HepG2 (cell line): ENCODE measurements at regions not wholly inside any gene's neighbourhood (a gene's known extent, or its start where the extent isn't known, plus 50 kb on each side); places are given as distances from the start of the nearest gene placed in this dataset.

Source experiments
- ATAC-seq: fragments of 200-7000 bp; cut with Tn5 transposase; 3 replicates; pipeline ENCODE4 v1.9.1; 2020; ENCODE audit warnings: mild to moderate bottlenecking, moderate library complexity
- BruUV-seq: library from RNA; stranded (reverse); fragments of 400-500 nt; replicated peaks from 2 replicates; lab custom pipeline; 2021; lab: Mats Ljungman, UMichigan
- CTCF ChIA-PET: fragments of 300-600 bp; formaldehyde crosslinking; extraction: SDS; loops from one replicate; lab custom pipeline; 2021; ENCODE audit warnings: low total read pairs, inconsistent platforms, low intra/inter-chr PET ratio; lab: Yijun Ruan, JAX
- POLR2A ChIA-PET: fragments of 350-600 bp; sonication (Branson Sonifier 250); formaldehyde crosslinking; loops from one replicate; lab custom pipeline; 2020; ENCODE audit warnings: antibody characterized with exemption, inconsistent platforms; lab: Yijun Ruan, JAX
- DNase-seq: peaks from one replicate; pipeline ENCODE4 v3.0.0-alpha.2; 2015; ENCODE audit warnings: low spot score
- FAIRE-seq: peaks from 3 replicates; lab custom pipeline; 2011; peaks lifted over from hg19 to GRCh38; lab: Jason Lieb, UNC
- H2AFZ ChIP-seq: one replicate; pipeline ENCODE4 v1.6.1; 2011; ENCODE audit warnings: low read length, inconsistent platforms
- H3K27ac ChIP-seq: fragments of 300-600 bp; 3 replicates; pipeline ENCODE4 v1.8.0; 2011; ENCODE audit warnings: mixed run types, mild to moderate bottlenecking, mixed read lengths, low read length, inconsistent platforms; ENCODE audit not compliant: insufficient read depth; ENCODE audit errors: extremely low read length
- H3K27me3 ChIP-seq, 2 experiments: fragments of 200-600 bp in 1 of 2; 2 replicates in 1 of 2; 3 replicates in 1 of 2; pipeline versions ENCODE4 v1.6.0 to v1.8.0; 2011; ENCODE audit warnings: low read length in 2 of 2, mild to moderate bottlenecking in 2 of 2, moderate library complexity in 2 of 2, inconsistent platforms in 1 of 2; ENCODE audit not compliant: insufficient read depth in 2 of 2, control insufficient read depth in 1 of 2
- H3K36me3 ChIP-seq, 2 experiments: fragments of 200-600 bp in 1 of 2; replicated peaks in 1 of 2; 2 replicates in 1 of 2; 3 replicates in 1 of 2; pipeline versions ENCODE4 v1.5.1 to v1.8.0; 2011; ENCODE audit warnings: low read length in 2 of 2, inconsistent platforms in 1 of 2; ENCODE audit not compliant: insufficient read depth in 2 of 2, control insufficient read depth in 1 of 2
- H3K4me1 ChIP-seq: 2 replicates; pipeline ENCODE4 v1.5.1; 2012; ENCODE audit warnings: low read length, inconsistent platforms; ENCODE audit not compliant: insufficient read depth
- H3K4me2 ChIP-seq: 2 replicates; pipeline ENCODE4 v1.6.0; 2011; ENCODE audit warnings: low read depth, low read length, inconsistent platforms
- H3K4me3 ChIP-seq, 3 experiments: fragments of 200-600 bp in 1 of 3; sonication (generic), shearing (Covaris generic) in 1 of 3; replicated peaks in 1 of 3; 2 replicates each; pipeline ENCODE4 v1.5.1; 2011 to 2016; ENCODE audit warnings: low read length in 3 of 3, inconsistent platforms in 2 of 3, low read depth in 2 of 3, mild to moderate bottlenecking in 2 of 3, control low read depth in 1 of 3, mixed read lengths in 1 of 3; ENCODE audit not compliant: insufficient read depth in 1 of 3
- H3K79me2 ChIP-seq: one replicate; pipeline ENCODE4 v1.6.1; 2011; ENCODE audit warnings: low read length, inconsistent platforms; ENCODE audit not compliant: insufficient read depth
- H3K9ac ChIP-seq: 2 replicates; pipeline ENCODE4 v1.6.0; 2011; ENCODE audit warnings: mild to moderate bottlenecking, low read depth, low read length, inconsistent platforms; ENCODE audit not compliant: insufficient read depth
- H3K9me3 ChIP-seq: 2 replicates; pipeline ENCODE4 v1.5.1; 2012; ENCODE audit warnings: mild to moderate bottlenecking, low read length
- H4K20me1 ChIP-seq: 2 replicates; pipeline ENCODE4 v1.6.0; 2011; ENCODE audit warnings: inconsistent platforms, mild to moderate bottlenecking, low read length, moderate library complexity; ENCODE audit not compliant: insufficient read depth
- CCAR2 ChIP-seq: fragments of 200-400 bp; formaldehyde crosslinking; optimal IDR thresholded peaks from 2 replicates; pipeline ENCODE3; 2018; ENCODE audit warnings: low read depth, mild to moderate bottlenecking, low read length, moderate library complexity
- FOXA1 ChIP-seq, 2 experiments: fragments of 450-650 bp in 1 of 2; sonication (generic) in 1 of 2; formaldehyde crosslinking in 1 of 2; IDR thresholded peaks; 2 replicates each; pipeline versions ENCODE4 v1.4.0 to v1.6.1; 2016 to 2020; ENCODE audit warnings: missing genetic modification reagents in 1 of 2
- FOXO1 ChIP-seq: sonication (generic); formaldehyde crosslinking; IDR thresholded peaks from 2 replicates; pipeline ENCODE4 v1.4.0; 2020; ENCODE audit warnings: missing genetic modification reagents
- KDM6A ChIP-seq: IDR thresholded peaks from 2 replicates; pipeline ENCODE4 v1.6.1; 2016; ENCODE audit warnings: low read depth
- MTF2 ChIP-seq: sonication (generic); formaldehyde crosslinking; IDR thresholded peaks from 2 replicates; pipeline ENCODE4 v1.5.0; 2020; ENCODE audit warnings: missing genetic modification reagents, borderline replicate concordance
- ZBTB8A ChIP-seq: sonication (generic); formaldehyde crosslinking; IDR thresholded peaks from 2 replicates; pipeline ENCODE4 v1.4.0; 2020; ENCODE audit warnings: mild to moderate bottlenecking, low read depth, missing genetic modification reagents, borderline replicate concordance
- ZNF619 ChIP-seq: sonication (generic); formaldehyde crosslinking; IDR thresholded peaks from 2 replicates; pipeline ENCODE4 v1.4.0; 2020; ENCODE audit warnings: mild to moderate bottlenecking, missing genetic modification reagents
- WGBS: methylation state at CpG from one replicate; pipeline ENCODE4 v1.1.6; 2017; ENCODE audit warnings: low lambda C conversion rate; 5-methylcytosine and 5-hydroxymethylcytosine counted together
- in situ Hi-C: cut with HindIII; loops from 2 replicates; pipeline ENCODE4 v1.10.0; 2017; ENCODE audit warnings: low pct_unique_long_range_greater_than_20kb; ENCODE audit not compliant: extremely low pct_ligation_motif_present
- intact Hi-C: fragments of 100-400 bp; cut with micrococcal nuclease; formaldehyde crosslinking; loops from one replicate; pipeline ENCODE4 v1.10.0; 2022; ENCODE audit not compliant: unreplicated experiment
- TF ChIP-seq, protein P1 (sequence below): sonication (generic); formaldehyde crosslinking; IDR thresholded peaks from 2 replicates; pipeline ENCODE4 v1.4.0; 2020; ENCODE audit warnings: missing genetic modification reagents, mild to moderate bottlenecking, borderline replicate concordance
- TF ChIP-seq, protein P2 (sequence below): IDR thresholded peaks from 2 replicates; pipeline ENCODE4 v1.6.1; 2016; ENCODE audit warnings: low read depth, missing genetic modification reagents, missing compliant biosample characterization
- TF ChIP-seq, protein P3 (sequence below): sonication (generic); formaldehyde crosslinking; IDR thresholded peaks from 2 replicates; pipeline ENCODE4 v1.8.0; 2022; ENCODE audit warnings: missing genetic modification reagents, mild to moderate bottlenecking, moderate library complexity, borderline replicate concordance

DNA sequence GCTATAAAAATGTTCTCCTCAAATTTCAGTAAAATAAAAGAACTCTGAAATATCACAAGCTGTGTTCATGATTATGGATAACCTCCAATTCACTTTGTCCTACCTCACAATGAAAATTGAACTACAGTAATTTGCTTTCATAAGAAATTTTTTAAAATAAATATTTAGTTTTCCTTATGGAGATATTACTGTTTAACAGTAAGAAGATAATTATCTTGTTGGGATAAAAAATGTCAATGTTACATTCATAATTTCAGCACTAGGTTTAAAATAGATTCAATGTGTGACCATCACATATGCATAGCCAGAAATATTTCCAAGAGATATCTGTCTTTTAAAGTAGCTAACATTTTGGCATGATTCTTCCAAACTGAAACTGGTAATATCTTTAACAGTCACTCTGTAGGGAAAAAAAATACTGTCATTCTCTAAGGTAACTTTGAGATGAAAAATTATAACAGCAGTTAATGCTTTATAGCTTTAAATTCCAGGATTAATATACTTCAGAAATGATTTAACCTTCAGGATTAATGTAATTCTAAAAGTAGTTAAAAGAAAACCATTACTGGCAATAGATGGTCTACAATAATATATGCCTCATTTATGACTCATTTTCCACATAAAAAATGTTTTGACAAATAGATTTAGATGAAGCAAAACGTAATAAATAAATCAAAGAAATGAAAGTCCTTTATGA, 91.3 kb downstream of the SPRY2 start:
- in situ Hi-C loops, result no loop called here
- intact Hi-C loops, result loop anchor here (2.0 kb wide), 1 partner anchor 113 kb away; no protein-coding TSS in a partner anchor
- FAIRE-seq, result no peak

DNA sequence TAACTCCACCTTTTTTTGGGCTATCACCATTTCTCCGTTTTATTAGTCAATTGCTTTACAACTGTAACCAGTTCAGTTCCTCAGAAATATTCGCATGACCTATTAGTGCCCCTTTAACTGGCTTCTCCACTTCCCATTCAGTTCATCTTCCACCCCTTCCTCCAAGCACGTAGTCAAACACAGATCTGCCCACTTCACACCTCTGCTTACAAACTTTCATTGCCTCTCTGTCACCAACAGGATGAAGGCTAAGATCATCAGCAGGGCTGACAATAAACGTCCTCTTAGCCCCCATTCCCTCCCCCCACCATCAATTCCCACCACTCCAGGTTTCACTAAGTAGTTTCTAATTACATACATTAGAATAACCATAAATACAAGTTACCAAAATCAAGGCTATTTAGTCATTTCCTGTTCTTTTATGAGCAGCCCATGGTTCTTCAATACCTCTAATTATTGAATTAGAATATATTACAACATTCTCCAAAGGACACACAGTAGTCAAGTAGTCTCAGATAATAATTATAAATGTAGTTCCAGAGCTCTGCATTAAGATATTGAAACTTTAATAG, 95.7 kb downstream of the SPRY2 start:
- no TSS peak for BruUV-seq
- no peaks in the 10 kb centered on the region for H3K27me3 ChIP-seq
- in situ Hi-C loops, result no loop called here
- no peaks in the 10 kb centered on the region for H3K9me3 ChIP-seq
- H3K4me3 ChIP-seq, result no peak overlapping the region
- POLR2A ChIA-PET, result no interaction called here
- WGBS, result 3% methylated on average over 4 of the region's 4 CpGs
- FAIRE-seq (no peak), DNase-seq (no peak), ATAC-seq (no peak)
- H3K4me2 ChIP-seq, result no peak overlapping the region
- H3K4me1 ChIP-seq, result no peaks in the 10 kb centered on the region
- CTCF ChIA-PET, result no interaction called here
- intact Hi-C loops, result no loop called here
- H3K27ac ChIP-seq, result no peak overlapping the region
- H3K9ac ChIP-seq, result no peak overlapping the region
- H4K20me1 ChIP-seq, result no peaks in the 10 kb centered on the region
- H3K79me2 ChIP-seq, result no peaks in the 10 kb centered on the region
- no peaks in the 10 kb centered on the region for H3K36me3 ChIP-seq
- no peak overlapping the region for H2AFZ ChIP-seq
- TF ChIP-seq, protein P1, sequence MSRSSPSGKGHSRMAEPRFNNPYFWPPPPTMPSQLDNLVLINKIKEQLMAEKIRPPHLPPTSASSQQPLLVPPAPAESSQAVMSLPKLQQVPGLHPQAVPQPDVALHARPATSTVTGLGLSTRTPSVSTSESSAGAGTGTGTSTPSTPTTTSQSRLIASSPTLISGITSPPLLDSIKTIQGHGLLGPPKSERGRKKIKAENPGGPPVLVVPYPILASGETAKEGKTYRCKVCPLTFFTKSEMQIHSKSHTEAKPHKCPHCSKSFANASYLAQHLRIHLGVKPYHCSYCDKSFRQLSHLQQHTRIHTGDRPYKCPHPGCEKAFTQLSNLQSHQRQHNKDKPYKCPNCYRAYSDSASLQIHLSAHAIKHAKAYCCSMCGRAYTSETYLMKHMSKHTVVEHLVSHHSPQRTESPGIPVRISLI (CRISPR knock-in tag), result no peak
- no peak for TF ChIP-seq ZBTB8A
- TF ChIP-seq, protein P2, sequence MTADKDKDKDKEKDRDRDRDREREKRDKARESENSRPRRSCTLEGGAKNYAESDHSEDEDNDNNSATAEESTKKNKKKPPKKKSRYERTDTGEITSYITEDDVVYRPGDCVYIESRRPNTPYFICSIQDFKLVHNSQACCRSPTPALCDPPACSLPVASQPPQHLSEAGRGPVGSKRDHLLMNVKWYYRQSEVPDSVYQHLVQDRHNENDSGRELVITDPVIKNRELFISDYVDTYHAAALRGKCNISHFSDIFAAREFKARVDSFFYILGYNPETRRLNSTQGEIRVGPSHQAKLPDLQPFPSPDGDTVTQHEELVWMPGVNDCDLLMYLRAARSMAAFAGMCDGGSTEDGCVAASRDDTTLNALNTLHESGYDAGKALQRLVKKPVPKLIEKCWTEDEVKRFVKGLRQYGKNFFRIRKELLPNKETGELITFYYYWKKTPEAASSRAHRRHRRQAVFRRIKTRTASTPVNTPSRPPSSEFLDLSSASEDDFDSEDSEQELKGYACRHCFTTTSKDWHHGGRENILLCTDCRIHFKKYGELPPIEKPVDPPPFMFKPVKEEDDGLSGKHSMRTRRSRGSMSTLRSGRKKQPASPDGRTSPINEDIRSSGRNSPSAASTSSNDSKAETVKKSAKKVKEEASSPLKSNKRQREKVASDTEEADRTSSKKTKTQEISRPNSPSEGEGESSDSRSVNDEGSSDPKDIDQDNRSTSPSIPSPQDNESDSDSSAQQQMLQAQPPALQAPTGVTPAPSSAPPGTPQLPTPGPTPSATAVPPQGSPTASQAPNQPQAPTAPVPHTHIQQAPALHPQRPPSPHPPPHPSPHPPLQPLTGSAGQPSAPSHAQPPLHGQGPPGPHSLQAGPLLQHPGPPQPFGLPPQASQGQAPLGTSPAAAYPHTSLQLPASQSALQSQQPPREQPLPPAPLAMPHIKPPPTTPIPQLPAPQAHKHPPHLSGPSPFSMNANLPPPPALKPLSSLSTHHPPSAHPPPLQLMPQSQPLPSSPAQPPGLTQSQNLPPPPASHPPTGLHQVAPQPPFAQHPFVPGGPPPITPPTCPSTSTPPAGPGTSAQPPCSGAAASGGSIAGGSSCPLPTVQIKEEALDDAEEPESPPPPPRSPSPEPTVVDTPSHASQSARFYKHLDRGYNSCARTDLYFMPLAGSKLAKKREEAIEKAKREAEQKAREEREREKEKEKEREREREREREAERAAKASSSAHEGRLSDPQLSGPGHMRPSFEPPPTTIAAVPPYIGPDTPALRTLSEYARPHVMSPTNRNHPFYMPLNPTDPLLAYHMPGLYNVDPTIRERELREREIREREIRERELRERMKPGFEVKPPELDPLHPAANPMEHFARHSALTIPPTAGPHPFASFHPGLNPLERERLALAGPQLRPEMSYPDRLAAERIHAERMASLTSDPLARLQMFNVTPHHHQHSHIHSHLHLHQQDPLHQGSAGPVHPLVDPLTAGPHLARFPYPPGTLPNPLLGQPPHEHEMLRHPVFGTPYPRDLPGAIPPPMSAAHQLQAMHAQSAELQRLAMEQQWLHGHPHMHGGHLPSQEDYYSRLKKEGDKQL, result no peak
- TF ChIP-seq CCAR2, result no peak
- TF ChIP-seq FOXO1 (CRISPR knock-in tag), result no peak
- TF ChIP-seq, protein P3, sequence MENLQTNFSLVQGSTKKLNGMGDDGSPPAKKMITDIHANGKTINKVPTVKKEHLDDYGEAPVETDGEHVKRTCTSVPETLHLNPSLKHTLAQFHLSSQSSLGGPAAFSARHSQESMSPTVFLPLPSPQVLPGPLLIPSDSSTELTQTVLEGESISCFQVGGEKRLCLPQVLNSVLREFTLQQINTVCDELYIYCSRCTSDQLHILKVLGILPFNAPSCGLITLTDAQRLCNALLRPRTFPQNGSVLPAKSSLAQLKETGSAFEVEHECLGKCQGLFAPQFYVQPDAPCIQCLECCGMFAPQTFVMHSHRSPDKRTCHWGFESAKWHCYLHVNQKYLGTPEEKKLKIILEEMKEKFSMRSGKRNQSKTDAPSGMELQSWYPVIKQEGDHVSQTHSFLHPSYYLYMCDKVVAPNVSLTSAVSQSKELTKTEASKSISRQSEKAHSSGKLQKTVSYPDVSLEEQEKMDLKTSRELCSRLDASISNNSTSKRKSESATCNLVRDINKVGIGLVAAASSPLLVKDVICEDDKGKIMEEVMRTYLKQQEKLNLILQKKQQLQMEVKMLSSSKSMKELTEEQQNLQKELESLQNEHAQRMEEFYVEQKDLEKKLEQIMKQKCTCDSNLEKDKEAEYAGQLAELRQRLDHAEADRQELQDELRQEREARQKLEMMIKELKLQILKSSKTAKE (CRISPR knock-in tag), result no peak

More for the DNA sequence above, 91.3 kb downstream of the SPRY2 start:
- H3K4me3 ChIP-seq, result no peak overlapping the region
- WGBS, result 2% methylated on average over 1 of the region's 1 CpG
- H3K27ac ChIP-seq, result no peak overlapping the region
- ATAC-seq (no peak), DNase-seq (no peak)
- no peaks in the 10 kb centered on the region for H3K79me2 ChIP-seq
- H2AFZ ChIP-seq, result no peak overlapping the region
- no peaks in the 10 kb centered on the region for H4K20me1 ChIP-seq
- ChIA-PET POLR2A (no interaction called here), CTCF (no interaction called here)
- H3K9ac ChIP-seq, result no peak overlapping the region
- no peaks in the 10 kb centered on the region for H3K4me1 ChIP-seq
- BruUV-seq, result no TSS peak
- H3K9me3 ChIP-seq, result no peaks in the 10 kb centered on the region
- TF ChIP-seq KDM6A (CRISPR knock-in tag) (no peak), FOXA1 (IDR thresholded peaks at IDR 0.05) (no peak), FOXA1 (CRISPR knock-in tag; IDR thresholded peaks at IDR 0.05) (no peak), ZNF619 (no peak), MTF2 (no peak)
- TF ChIP-seq, all 625 proteins: peak for 0
- Histone ChIP-seq H3K27me3 (no peaks in the 10 kb centered on the region), H3K4me2 (no peak overlapping the region), H3K36me3 (no peaks in the 10 kb centered on the region)
